HL-60 (cell line): ENCODE measurements at regions not wholly inside any gene's neighbourhood (a gene's known extent, or its start where the extent isn't known, plus 50 kb on each side); places are given as distances from the start of the nearest gene placed in this dataset.

Experiments used
- DNase-seq, 2 experiments: peaks; one replicate each; pipeline ENCODE4 v3.0.0-alpha.2; 2010 to 2020; ENCODE audit warnings: low read depth in 1 of 2, low spot score in 1 of 2
- H3K27ac ChIP-seq: fragments of 250-450 bp; sonication (Bioruptor Pico); replicated peaks from 2 replicates; pipeline ENCODE4 v1.5.1; 2020; ENCODE audit warnings: mild to moderate bottlenecking, moderate library complexity
- H3K27me3 ChIP-seq: fragments of 250-450 bp; sonication (Bioruptor Pico); 2 replicates; pipeline ENCODE4 v1.5.1; 2021; ENCODE audit warnings: mild to moderate bottlenecking, moderate library complexity; ENCODE audit not compliant: insufficient read depth, poor library complexity, severe bottlenecking
- H3K4me3 ChIP-seq: replicated peaks from 2 replicates; pipeline ENCODE4 v1.5.1; 2011; ENCODE audit warnings: mild to moderate bottlenecking, control low read depth, low read length; ENCODE audit not compliant: insufficient read depth
- CTCF ChIP-seq: IDR thresholded peaks from one replicate; pipeline ENCODE4 v1.5.1; 2011; ENCODE audit warnings: low read length, control low read depth, inconsistent platforms; ENCODE audit not compliant: insufficient read depth
- GABPA ChIP-seq: IDR thresholded peaks from 2 replicates; pipeline ENCODE4 v1.6.1; 2012; ENCODE audit warnings: low read depth
- POLR2AphosphoS5 ChIP-seq: IDR thresholded peaks from 2 replicates; pipeline ENCODE4 v1.6.1; 2012; ENCODE audit warnings: low read depth
- REST ChIP-seq: IDR thresholded peaks from 2 replicates; pipeline ENCODE4 v1.6.1; 2012; ENCODE audit warnings: low read depth; ENCODE audit not compliant: insufficient replicate concordance
- SPI1 ChIP-seq: IDR thresholded peaks from 2 replicates; pipeline ENCODE4 v1.6.1; 2012; ENCODE audit warnings: low read depth, mild to moderate bottlenecking, borderline replicate concordance

- H3K27me3 ChIP-seq = peaks cover 61% of the 10 kb centered on the region
- no peak overlapping the region for H3K27ac ChIP-seq
- TF ChIP-seq REST = no peak
- no peak for TF ChIP-seq CTCF
- TF ChIP-seq GABPA = no peak
- TF ChIP-seq POLR2AphosphoS5 = no peak
- TF ChIP-seq SPI1 = no peak
- H3K4me3 ChIP-seq = no peak overlapping the region
- DNase-seq = no peak
Measured at GRCh38 chr13:99132295-99132835, 68.3 kb upstream of the UBAC2 start.

GRCh38 chr13:99133230-99133629 lies 67.4 kb upstream of the UBAC2 start:
- TF ChIP-seq SPI1 (no peak), POLR2AphosphoS5 (no peak), CTCF (no peak), REST (no peak), GABPA (no peak)
- Histone ChIP-seq H3K4me3 (no peak overlapping the region), H3K27me3 (peaks cover 67% of the 10 kb centered on the region), H3K27ac (no peak overlapping the region)
- DNase-seq = no peak

DNA sequence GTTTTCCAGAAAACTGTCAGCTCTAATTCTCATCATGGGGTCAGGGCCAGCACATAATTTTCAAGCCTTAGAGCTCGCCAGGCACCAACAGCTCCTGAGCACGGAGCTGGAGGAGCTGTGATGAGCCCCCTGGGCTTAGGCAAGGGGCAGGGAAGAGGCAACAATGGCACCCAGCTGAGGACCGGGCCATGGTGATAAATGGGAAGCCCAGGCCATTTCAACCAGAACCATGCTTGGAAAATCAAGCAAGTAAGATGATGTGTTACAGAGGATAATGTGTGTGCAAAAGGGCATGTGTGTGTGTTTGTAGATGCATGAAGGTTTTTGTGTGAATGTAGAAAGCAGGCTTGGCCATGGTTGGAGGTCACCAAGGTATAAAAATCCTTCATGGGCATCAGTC lies 66.8 kb upstream of the UBAC2 start:
- H3K27ac ChIP-seq = no peak overlapping the region
- H3K27me3 ChIP-seq = peaks cover 73% of the 10 kb centered on the region
- DNase-seq = no peak
- H3K4me3 ChIP-seq = no peak overlapping the region
- no peak for TF ChIP-seq GABPA
- TF ChIP-seq CTCF = no peak
- no peak for TF ChIP-seq SPI1
- no peak for TF ChIP-seq REST
- no peak for TF ChIP-seq POLR2AphosphoS5
